K562 (cell line): ENCODE measurements at regions not wholly inside any gene's neighbourhood (a gene's known extent, or its start where the extent isn't known, plus 50 kb on each side); places are given as distances from the start of the nearest gene placed in this dataset.

ENCODE experiments used
- ERF ChIP-seq: fragments of 450-650 bp; formaldehyde crosslinking; IDR thresholded peaks from 2 replicates; pipeline ENCODE4 v1.4.0; 2020; ENCODE audit warnings: mild to moderate bottlenecking, mixed read lengths
- POLR2A ChIP-seq: fragments of 450-650 bp; conservative IDR thresholded peaks from 2 replicates; pipeline ENCODE4 v1.6.1; 2016
- PTBP1 ChIP-seq: fragments of 200-400 bp; formaldehyde crosslinking; IDR thresholded peaks from 2 replicates; pipeline ENCODE4 v1.6.1; 2017; ENCODE audit warnings: low read depth, low read length
- ZNF316 ChIP-seq: fragments of 450-650 bp; IDR thresholded peaks from 2 replicates; pipeline ENCODE4 v1.6.1; 2016
- ZNF830 ChIP-seq: fragments of 250-450 bp; sonication (Bioruptor Pico); IDR thresholded peaks from 2 replicates; pipeline ENCODE4 v1.5.0; 2021; ENCODE audit warnings: mild to moderate bottlenecking
- TF ChIP-seq, protein P1 (sequence below): fragments of 450-650 bp; IDR thresholded peaks from 2 replicates; pipeline ENCODE4 v1.6.1; 2016; ENCODE audit warnings: antibody characterized with exemption
- TF ChIP-seq, protein P2 (sequence below): sonication (generic); formaldehyde crosslinking; IDR thresholded peaks from 2 replicates; pipeline ENCODE4 v1.8.0; 2022; ENCODE audit warnings: missing genetic modification reagents, mild to moderate bottlenecking, moderate library complexity, borderline replicate concordance
- TF ChIP-seq, protein P3 (sequence below), 3 experiments: IDR thresholded peaks in 2 of 3; conservative IDR thresholded peaks in 1 of 3; 2 replicates each; pipeline ENCODE4 v1.5.1; 2011 to 2012; ENCODE audit warnings: low read length in 3 of 3, mild to moderate bottlenecking in 3 of 3, control low read depth in 2 of 3, improper control_type of control experiment in 1 of 3, inconsistent platforms in 1 of 3, low read depth in 1 of 3, mixed read lengths in 1 of 3, moderate library complexity in 1 of 3; ENCODE audit not compliant: insufficient read depth in 2 of 3

DNA sequence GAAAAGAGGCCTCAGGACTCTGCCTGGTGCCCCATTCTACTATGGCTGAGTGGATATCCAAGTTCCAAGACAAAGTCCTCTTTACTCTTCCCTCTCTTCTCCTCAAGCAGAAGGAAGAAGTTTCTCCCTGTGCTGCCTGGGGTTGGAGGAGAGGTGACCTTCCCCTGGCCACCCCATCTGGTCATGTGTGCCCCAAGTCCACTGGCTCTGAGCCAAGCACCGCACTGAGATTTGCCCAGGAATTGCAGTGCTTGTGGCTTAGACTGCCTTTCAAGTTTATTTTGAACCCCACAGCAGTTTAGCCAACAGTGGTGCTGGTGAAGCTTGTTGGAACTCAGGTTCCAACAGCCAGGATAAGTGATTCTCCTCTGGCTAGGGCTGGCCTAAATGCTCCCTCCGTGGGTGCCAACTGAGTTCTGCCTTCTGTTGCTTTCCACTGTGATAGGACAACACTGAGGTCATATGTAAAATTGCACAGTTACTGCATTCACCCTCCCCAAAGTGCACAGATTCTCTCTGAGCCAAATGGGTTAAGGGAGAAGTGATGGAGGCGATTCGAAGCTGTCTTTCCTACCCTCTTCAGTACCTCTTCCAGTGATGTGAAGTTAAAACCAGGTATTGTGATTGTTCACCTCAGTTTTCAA is 69.9 kb downstream of the TMCO5A start:
- TF ChIP-seq, protein P1, sequence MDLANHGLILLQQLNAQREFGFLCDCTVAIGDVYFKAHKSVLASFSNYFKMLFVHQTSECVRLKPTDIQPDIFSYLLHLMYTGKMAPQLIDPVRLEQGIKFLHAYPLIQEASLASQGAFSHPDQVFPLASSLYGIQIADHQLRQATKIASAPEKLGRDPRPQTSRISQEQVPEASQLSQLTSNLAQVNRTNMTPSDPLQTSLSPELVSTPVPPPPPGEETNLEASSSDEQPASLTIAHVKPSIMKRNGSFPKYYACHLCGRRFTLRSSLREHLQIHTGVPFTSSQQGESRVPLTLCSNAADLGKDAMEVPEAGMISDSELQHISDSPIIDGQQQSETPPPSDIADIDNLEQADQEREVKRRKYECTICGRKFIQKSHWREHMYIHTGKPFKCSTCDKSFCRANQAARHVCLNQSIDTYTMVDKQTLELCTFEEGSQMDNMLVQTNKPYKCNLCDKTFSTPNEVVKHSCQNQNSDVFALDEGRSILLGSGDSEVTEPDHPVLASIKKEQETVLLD = no peak
- TF ChIP-seq, protein P2, sequence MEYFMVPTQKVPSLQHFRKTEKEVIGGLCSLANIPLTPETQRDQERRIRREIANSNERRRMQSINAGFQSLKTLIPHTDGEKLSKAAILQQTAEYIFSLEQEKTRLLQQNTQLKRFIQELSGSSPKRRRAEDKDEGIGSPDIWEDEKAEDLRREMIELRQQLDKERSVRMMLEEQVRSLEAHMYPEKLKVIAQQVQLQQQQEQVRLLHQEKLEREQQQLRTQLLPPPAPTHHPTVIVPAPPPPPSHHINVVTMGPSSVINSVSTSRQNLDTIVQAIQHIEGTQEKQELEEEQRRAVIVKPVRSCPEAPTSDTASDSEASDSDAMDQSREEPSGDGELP = no peak
- no peak for TF ChIP-seq ZNF316
- TF ChIP-seq POLR2A = no peak
- TF ChIP-seq PTBP1 = no peak
- no peak for TF ChIP-seq ERF (CRISPR knock-in tag)
- TF ChIP-seq, protein P3, sequence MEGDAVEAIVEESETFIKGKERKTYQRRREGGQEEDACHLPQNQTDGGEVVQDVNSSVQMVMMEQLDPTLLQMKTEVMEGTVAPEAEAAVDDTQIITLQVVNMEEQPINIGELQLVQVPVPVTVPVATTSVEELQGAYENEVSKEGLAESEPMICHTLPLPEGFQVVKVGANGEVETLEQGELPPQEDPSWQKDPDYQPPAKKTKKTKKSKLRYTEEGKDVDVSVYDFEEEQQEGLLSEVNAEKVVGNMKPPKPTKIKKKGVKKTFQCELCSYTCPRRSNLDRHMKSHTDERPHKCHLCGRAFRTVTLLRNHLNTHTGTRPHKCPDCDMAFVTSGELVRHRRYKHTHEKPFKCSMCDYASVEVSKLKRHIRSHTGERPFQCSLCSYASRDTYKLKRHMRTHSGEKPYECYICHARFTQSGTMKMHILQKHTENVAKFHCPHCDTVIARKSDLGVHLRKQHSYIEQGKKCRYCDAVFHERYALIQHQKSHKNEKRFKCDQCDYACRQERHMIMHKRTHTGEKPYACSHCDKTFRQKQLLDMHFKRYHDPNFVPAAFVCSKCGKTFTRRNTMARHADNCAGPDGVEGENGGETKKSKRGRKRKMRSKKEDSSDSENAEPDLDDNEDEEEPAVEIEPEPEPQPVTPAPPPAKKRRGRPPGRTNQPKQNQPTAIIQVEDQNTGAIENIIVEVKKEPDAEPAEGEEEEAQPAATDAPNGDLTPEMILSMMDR (IDR thresholded peaks at IDR 0.05 in 2 of 3, conservative IDR thresholded peaks at IDR 0.05 in 1 of 3; ENCODE audit: insufficient read depth in 2 of 3, low read depth in 1 of 3, low read length in 3 of 3) = no peak
- no peak for TF ChIP-seq ZNF830 (CRISPR knock-in tag)
